AG04450 (cell line): ENCODE measurements at regions not wholly inside any gene's neighbourhood (a gene's known extent, or its start where the extent isn't known, plus 50 kb on each side); places are given as distances from the start of the nearest gene placed in this dataset.
A peak's percentile ranks its signal among the peaks of the same experiment; 100 is the strongest.

Source experiments
- CTCF ChIA-PET: fragments of 300-600, 350-600 bp; formaldehyde crosslinking; extraction: SDS; loops from one replicate; lab custom pipeline; 2022; ENCODE audit warnings: antibody characterized with exemption, inconsistent platforms; lab: Charles Lee
- POLR2A ChIA-PET: fragments of 350-600 bp; formaldehyde crosslinking; extraction: SDS; loops from one replicate; lab custom pipeline; 2021; ENCODE audit warnings: antibody characterized with exemption, inconsistent platforms; lab: Yijun Ruan, JAX
- DNase-seq: peaks from one replicate; pipeline ENCODE4 v3.0.0-alpha.2; 2011; ENCODE audit warnings: low read depth, low spot score
- H3K27ac ChIP-seq: one replicate; pipeline ENCODE4 v1.5.1; 2012; ENCODE audit warnings: low read depth, low read length, control low read depth
- H3K27me3 ChIP-seq: one replicate; pipeline ENCODE4 v1.6.0; 2012; ENCODE audit warnings: low read length; ENCODE audit not compliant: control insufficient read depth, insufficient read depth
- H3K4me3 ChIP-seq: 2 replicates; pipeline ENCODE4 v1.5.1; 2011; ENCODE audit warnings: mild to moderate bottlenecking, low read depth, low read length, control low read depth
- H3K9me3 ChIP-seq: 2 replicates; pipeline ENCODE4 v1.5.1; 2012; ENCODE audit warnings: low read length; ENCODE audit not compliant: control insufficient read depth, insufficient read depth
- CTCF ChIP-seq: IDR thresholded peaks from 2 replicates; pipeline ENCODE4 v1.5.1; 2011; ENCODE audit warnings: low read depth, low read length, control low read depth, inconsistent platforms

- no peak for DNase-seq
- no peaks in the 10 kb centered on the region for H3K9me3 ChIP-seq
- no peak for TF ChIP-seq CTCF
- POLR2A ChIA-PET, result interaction anchor here (1.3 kb wide), 1 partner anchor 10 kb away, joined by 8 read pairs; no protein-coding TSS in a partner anchor
- H3K4me3 ChIP-seq, result no peak overlapping the region
- H3K27ac ChIP-seq, result peak overlapping the region; percentile 34
- no peaks in the 10 kb centered on the region for H3K27me3 ChIP-seq
- CTCF ChIA-PET, result interaction anchor here (0.7 to 2.2 kb wide), 5 partner anchors 10 to 271 kb away, joined by 3 to 7 read pairs (median 5); no protein-coding TSS in a partner anchor
Observed at GRCh38 chr3:150238048-150238802, 169.9 kb upstream of the TSC22D2 start.

GRCh38 chr3:150237490-150237889, 170.6 kb upstream of the TSC22D2 start:
- Histone ChIP-seq H3K27ac (peak overlapping the region; percentile 3), H3K9me3 (no peaks in the 10 kb centered on the region), H3K4me3 (no peak overlapping the region), H3K27me3 (no peaks in the 10 kb centered on the region)
- no peak for DNase-seq
- CTCF ChIA-PET, result interaction anchor here (0.7 to 1.2 kb wide), 2 partner anchors 10 to 258 kb away, joined by 3 to 4 read pairs; no protein-coding TSS in a partner anchor
- POLR2A ChIA-PET, result interaction anchor here (1.3 kb wide), 1 partner anchor 11 kb away, joined by 8 read pairs; no protein-coding TSS in a partner anchor
- no peak for TF ChIP-seq CTCF

GRCh38 chr3:150236316-150237082, 171.6 kb upstream of the TSC22D2 start:
- no peak for TF ChIP-seq CTCF
- ChIA-PET CTCF (interaction anchor here (1.0 to 1.2 kb wide), 3 partner anchors 9 to 259 kb away, joined by 3 to 4 read pairs (median 3); no protein-coding TSS in a partner anchor), POLR2A (interaction anchor here (1.3 to 1.6 kb wide), 3 partner anchors 12 to 172 kb away, joined by 4 to 8 read pairs (median 6); partner anchors contain the start of gene TSC22D2)
- Histone ChIP-seq H3K27me3 (no peaks in the 10 kb centered on the region), H3K9me3 (no peaks in the 10 kb centered on the region), H3K4me3 (no peak overlapping the region), H3K27ac (peak overlapping the region; percentile 81)
- DNase-seq, result no peak

- CTCF ChIA-PET, result interaction anchor here (1.0 kb wide), 3 partner anchors 11 to 260 kb away, joined by 3 read pairs; no protein-coding TSS in a partner anchor
- no peak for TF ChIP-seq CTCF
- no peaks in the 10 kb centered on the region for H3K27me3 ChIP-seq
- peak; percentile 71 for DNase-seq
- H3K9me3 ChIP-seq, result no peaks in the 10 kb centered on the region
- no peak overlapping the region for H3K4me3 ChIP-seq
- POLR2A ChIA-PET, result interaction anchor here (1.4 to 1.6 kb wide), 2 partner anchors 13 to 173 kb away, joined by 4 to 6 read pairs; partner anchors contain the start of gene TSC22D2
- peak overlapping the region; percentile 81 for H3K27ac ChIP-seq
Observed at GRCh38 chr3:150235799-150236198, 172.3 kb upstream of the TSC22D2 start.
